AG20443 (cell line): ENCODE measurements at regions not wholly inside any gene's neighbourhood (a gene's known extent, or its start where the extent isn't known, plus 50 kb on each side); places are given as distances from the start of the nearest gene placed in this dataset.

ENCODE experiments used
- DNase-seq: peaks from one replicate; pipeline ENCODE4 v3.0.0; 2012; ENCODE audit warnings: low spot score, mixed read lengths

- no peak for DNase-seq
Measured at GRCh38 chrX:3780564-3780963, 67.1 kb upstream of the PRKX start.

GRCh38 chrX:3779546-3779945 lies 66.1 kb upstream of the PRKX start:
- no peak for DNase-seq

- DNase-seq, result no peak
Measured at GRCh38 chrX:3777416-3777815, 64.0 kb upstream of the PRKX start.

- no peak for DNase-seq
Measured at GRCh38 chrX:3771766-3772165, 58.3 kb upstream of the PRKX start.

GRCh38 chrX:3768881-3769280 lies 55.4 kb upstream of the PRKX start:
- no peak for DNase-seq
